NCI-H774 (cell line): ENCODE measurements at regions not wholly inside any gene's neighbourhood (a gene's known extent, or its start where the extent isn't known, plus 50 kb on each side); places are given as distances from the start of the nearest gene placed in this dataset.

Experiments used
- DNase-seq: peaks from one replicate; lab custom pipeline; 2025; lab: John Stamatoyannopoulos, UW

DNA sequence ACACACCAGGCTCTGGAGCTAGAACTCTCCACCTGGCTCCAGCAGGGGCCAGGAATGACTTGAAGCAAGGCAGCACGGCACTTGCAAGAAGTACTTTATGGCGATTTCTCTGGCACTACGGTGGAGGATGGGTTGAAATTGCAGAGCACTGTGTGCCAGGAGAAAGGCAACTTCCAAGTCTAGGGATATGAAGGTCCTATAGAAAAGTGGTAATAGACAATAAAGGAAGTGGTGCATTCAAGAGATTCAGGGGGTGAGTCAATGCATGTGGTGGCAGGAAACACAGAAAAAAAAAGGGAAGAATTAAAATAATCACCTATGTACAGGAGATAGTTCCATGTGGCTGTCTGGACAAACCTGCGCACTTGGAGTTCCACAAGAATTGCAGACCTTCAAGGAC is 240.3 kb upstream of the DYNLRB2 start:
- no peak for DNase-seq

- DNase-seq: no peak
Observed at GRCh38 chr16:80299416-80299815, 241.4 kb upstream of the DYNLRB2 start.

- DNase-seq: no peak
Observed at GRCh38 chr16:80298676-80299075, 242.1 kb upstream of the DYNLRB2 start.

DNA sequence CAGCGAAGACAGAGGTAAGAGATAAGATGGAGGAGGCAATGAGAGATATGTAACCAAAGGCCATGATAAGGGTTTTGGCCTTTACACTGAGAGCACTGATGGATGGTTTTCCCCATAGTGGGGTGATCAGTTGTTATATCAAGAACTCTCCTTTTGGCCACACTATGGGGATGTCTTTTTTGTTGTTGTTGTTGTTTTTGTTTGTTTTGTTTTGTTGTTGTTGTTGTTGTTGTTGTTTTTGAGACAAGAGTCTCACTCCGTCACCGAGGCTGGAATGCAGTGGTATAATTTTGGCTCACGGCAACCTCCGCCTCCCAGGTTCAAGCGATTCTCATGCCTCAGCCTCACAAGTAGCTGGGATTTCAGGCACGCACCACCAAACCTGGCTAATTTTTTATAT is 244.8 kb upstream of the DYNLRB2 start:
- DNase-seq: no peak

GRCh38 chr16:80294172-80294571 is 246.6 kb upstream of the DYNLRB2 start:
- DNase-seq: no peak

DNA sequence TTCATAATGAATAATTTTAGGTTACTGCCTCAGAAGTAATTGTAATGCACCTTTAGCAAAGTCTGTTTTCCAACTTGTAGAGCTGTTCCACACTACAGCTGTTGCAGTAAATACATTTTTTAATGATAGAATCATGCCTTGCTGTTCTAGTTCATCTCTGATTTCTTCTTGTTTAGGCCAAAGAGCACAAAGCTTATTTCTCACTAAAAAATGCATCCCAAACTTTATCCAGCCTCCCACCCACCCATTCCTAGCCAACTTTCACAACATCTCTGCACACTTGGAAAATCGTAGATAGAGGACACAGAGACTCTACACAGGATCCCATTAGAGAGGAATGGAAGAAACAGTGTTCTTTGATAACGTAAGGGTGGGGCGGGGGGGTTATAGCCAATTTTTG is 252.2 kb upstream of the DYNLRB2 start:
- no peak for DNase-seq

DNA sequence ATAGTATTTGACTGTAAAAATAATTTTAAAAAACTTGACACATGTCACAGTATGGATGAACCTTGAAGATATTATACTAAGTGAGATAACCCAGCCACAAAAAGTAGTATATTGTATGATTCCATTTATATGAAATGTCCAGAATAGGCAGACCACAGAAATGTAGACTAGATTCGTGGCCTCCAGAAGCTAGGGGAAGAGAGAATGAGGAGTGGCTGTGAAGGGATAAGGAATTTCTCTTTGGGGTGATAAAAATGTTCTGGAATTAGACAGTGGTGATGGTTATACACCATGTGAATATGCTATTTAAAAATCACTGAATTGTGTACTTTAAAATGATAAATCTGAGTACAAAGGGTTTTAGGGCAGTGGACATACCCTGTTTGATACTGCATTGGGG is 253.1 kb upstream of the DYNLRB2 start:
- no peak for DNase-seq

- no peak for DNase-seq
Observed at GRCh38 chr16:80285104-80285503, 255.7 kb upstream of the DYNLRB2 start.

DNA sequence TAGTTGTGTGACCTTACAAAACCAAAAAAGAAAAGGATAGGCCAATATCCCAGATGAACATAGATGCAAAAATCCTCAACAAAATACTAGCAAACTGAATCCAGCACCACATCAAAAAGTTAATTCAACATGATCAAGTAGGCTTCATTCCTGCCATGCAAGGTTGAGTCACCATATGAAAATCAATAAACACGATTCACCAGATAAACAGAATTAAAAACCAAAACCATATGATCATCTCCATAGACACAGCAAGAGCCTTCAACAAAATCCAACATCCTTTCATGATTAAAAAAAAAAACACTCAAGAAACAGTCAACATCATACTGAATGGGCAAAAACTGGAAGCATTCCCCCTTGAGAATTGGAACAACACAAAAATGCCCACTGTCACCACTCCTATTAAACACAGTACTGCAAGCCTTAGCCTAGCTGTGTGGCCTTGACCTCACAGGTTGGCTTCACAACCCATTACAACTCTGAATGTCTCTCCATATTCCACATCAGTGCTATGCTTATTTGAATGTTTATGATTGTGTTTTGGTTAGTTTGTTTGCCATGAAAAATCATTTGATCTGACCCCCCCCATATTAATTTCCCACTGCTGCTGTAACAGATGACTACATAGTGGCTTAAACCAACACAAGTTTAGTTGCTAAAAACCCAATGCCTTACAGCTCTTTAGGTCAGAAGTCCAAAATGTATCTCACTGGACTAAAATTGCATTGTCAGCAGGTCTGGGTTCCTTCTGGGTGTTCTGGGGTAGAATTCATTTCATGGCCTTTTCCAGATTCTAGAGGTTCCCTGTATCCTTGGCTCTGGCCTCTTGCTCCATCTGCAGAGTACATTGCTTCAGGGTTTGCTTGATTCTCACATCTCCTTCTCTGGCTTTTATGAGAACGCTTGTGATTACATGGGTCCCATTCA is 257.1 kb upstream of the DYNLRB2 start:
- no peak for DNase-seq

- no peak for DNase-seq
Observed at GRCh38 chr16:80280557-80280956, 260.2 kb upstream of the DYNLRB2 start.

GRCh38 chr16:80279656-80280055 is 261.1 kb upstream of the DYNLRB2 start:
- no peak for DNase-seq

DNA sequence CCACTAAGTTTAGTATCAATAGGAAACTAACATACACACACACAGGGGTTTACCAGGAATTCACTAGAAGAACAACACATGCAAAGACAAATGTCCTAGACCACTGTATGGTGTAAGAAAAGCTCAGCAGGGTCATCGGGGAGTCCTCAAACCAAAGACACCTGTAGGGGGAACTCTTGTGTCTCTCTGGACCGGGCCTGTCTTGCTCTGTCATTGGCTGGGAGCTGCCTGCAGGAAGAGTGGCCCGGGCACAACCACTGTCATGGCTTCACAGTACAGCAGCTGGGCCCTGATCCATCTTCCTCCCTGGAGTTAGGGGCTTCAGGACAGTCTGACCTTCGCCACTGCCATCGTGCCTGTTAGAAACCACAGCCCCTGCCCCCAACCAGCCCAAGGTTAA is 263.6 kb upstream of the DYNLRB2 start:
- DNase-seq: no peak

- no peak for DNase-seq
Observed at GRCh38 chr16:80274576-80275191, 266.1 kb upstream of the DYNLRB2 start.

GRCh38 chr16:80273635-80274538 is 266.9 kb upstream of the DYNLRB2 start:
- no peak for DNase-seq

GRCh38 chr16:80265624-80266306 is 275.0 kb upstream of the DYNLRB2 start:
- DNase-seq: no peak

DNA sequence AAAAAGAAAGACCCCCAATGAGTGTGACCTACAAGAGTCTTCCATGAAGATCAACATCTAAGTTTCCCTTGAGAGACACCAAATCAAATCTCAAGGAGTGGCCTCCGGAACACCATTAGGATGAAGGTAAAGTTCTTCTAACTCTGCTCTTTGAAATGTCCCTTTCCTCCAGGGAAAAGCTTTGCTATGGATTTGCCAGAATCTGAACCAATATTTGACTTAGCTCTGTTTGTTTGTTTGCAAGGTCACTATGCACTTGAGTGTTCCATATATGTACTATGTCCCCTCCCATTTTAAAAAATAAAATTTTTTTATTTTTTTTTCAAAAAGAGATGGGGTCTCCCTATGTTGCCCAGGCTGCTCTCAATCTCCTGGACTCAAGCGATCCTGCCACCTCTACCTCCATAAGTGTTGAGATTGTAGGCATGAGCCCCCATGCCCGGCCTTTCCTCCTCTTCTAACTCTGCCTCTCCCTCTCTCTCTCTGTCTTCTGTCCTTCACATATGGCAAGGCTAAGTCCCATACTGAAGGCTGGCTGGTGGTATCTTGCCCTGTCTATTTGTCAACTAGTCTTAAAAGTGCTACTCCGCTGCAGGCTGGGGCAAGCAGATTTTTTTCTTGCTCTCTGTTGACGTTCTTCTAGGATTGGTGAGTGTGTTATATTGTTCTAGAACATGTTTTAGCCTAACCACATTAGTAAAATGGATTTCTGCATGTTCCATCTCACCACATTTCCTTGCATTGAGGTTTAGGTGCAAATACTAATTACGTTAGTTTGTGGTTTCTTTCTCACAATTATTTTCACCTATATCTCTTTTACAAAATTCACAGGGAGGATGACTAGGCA is 276.7 kb upstream of the DYNLRB2 start:
- no peak for DNase-seq

DNA sequence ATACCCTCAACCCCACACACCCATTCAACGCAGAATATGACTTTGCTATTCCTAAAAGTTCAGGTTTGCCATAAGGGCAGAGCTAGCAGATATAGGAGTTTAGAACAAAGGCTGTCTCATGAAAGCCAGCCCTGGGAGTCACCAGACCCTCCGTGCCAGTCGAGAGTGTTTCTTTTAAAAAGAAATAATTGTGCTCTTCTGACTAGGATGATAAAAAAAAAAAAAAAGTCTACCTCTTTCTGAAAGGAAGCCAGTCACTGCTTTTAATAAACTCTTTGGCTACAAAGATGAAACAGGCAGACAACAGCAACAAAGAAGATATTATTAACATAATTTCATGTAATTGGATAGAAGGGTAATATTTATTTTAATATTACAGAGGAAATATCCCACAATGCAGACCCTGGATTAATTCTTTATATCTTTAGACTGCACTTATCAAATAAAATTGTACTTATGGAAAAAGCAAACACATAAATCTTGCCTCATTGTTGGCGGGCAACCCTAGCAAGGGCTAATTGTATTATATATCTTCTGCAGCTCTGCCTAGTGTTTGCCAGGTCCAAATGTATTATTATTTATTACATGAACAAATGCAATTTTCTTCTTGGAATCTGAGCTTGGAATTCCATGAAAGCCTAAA is 277.5 kb upstream of the DYNLRB2 start:
- no peak for DNase-seq

- no peak for DNase-seq
Observed at GRCh38 chr16:80260906-80261311, 279.9 kb upstream of the DYNLRB2 start.

GRCh38 chr16:80259290-80259805 is 281.4 kb upstream of the DYNLRB2 start:
- DNase-seq: no peak

GRCh38 chr16:80258407-80258806 is 282.4 kb upstream of the DYNLRB2 start:
- no peak for DNase-seq
